ENCODE measurements at regions not wholly inside any gene's neighbourhood (a gene's known extent, or its start where the extent isn't known, plus 50 kb on each side); places are given as distances from the start of the nearest gene placed in this dataset.

- DNase-seq (ENCODE audit: low spot score) (no peak), ATAC-seq (no peak)
- TF ChIP-seq STAT1 (IDR thresholded peaks at IDR 0.05; ENCODE audit: unreplicated experiment) = no peak
- TF ChIP-seq POLR2AphosphoS5 (IDR thresholded peaks at IDR 0.05; ENCODE audit: low read depth) = no peak
- no peak for TF ChIP-seq CREB1 (CRISPR knock-in tag; IDR thresholded peaks at IDR 0.05; ENCODE audit: low read depth)
- Mint-ChIP-seq H3K27ac (no peak overlapping the region), H3K4me3 (no peak overlapping the region), H3K27me3 (ENCODE audit: insufficient read depth, low read depth, poor library complexity) (no peaks in the 10 kb centered on the region), H3K36me3 (ENCODE audit: low read depth) (no peaks in the 10 kb centered on the region), H3K9me3 (no peaks in the 10 kb centered on the region), H3K4me1 (peaks cover 26% of the 10 kb centered on the region)
- no peaks in the 10 kb centered on the region for H3F3A ChIP-seq (replicated peaks; ENCODE audit: low read depth)
- no peaks in the 10 kb centered on the region for H3K27me3 ChIP-seq (ENCODE audit: insufficient read depth)
- H3K36me3 ChIP-seq (ENCODE audit: insufficient read depth) = no peaks in the 10 kb centered on the region
- 0 out of 2 replicates have a peak overlapping the region, but pooled peaks have one; percentile 49 for H2AFZ ChIP-seq
- H3K9me2 ChIP-seq (ENCODE audit: insufficient read depth) = peaks cover 7% of the 10 kb centered on the region; the same call in 1 of the 2 replicates
- no peak overlapping the region for H3K4me2 ChIP-seq
- H3K79me2 ChIP-seq (replicated peaks; ENCODE audit: insufficient read depth) = no peaks in the 10 kb centered on the region
- H3K27ac ChIP-seq (ENCODE audit: low read depth) = no peak overlapping the region
- no peak overlapping the region for H3K4me3 ChIP-seq
- H3K4me1 ChIP-seq (ENCODE audit: insufficient read depth) = peaks cover 22% of the 10 kb centered on the region; the same call in 1 of the 2 replicates
- H4K20me1 ChIP-seq (replicated peaks; ENCODE audit: insufficient read depth) = no peaks in the 10 kb centered on the region
Observed at GRCh38 chr3:89043406-89043932, 64.0 kb upstream of the EPHA3 start.

DNA sequence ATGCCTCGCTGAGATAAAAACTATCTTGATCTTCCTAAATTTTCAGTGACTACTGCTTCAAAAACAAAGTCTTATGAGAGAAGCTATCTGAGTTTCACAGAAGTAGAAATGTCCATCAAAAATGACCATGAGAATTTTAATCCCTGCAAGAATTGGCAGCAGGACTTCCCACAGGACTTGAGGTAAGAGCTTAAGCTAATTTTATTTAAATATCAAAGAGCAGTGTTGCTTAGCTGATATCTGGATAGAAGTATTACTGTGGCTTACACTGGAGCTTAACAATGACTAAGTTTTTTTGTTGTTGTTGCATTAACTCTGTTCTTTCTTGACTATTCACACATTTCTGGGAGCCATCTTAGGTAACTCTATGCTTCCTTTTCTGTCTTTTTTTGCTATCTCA lies 60.8 kb upstream of the EPHA3 start:
- H3K9me2 ChIP-seq (ENCODE audit: insufficient read depth) = peaks cover 7% of the 10 kb centered on the region; the same call in 1 of the 2 replicates
- DNase-seq (ENCODE audit: low spot score) (no peak), ATAC-seq (no peak)
- TF ChIP-seq EZH2 (IDR thresholded peaks at IDR 0.05; ENCODE audit: low read depth, unreplicated experiment) (no peak), CREB1 (CRISPR knock-in tag; IDR thresholded peaks at IDR 0.05; ENCODE audit: low read depth) (no peak), STAT1 (IDR thresholded peaks at IDR 0.05; ENCODE audit: unreplicated experiment) (no peak), NANOG (IDR thresholded peaks at IDR 0.05; ENCODE audit: borderline replicate concordance) (no peak)
- TF ChIP-seq, protein P1, sequence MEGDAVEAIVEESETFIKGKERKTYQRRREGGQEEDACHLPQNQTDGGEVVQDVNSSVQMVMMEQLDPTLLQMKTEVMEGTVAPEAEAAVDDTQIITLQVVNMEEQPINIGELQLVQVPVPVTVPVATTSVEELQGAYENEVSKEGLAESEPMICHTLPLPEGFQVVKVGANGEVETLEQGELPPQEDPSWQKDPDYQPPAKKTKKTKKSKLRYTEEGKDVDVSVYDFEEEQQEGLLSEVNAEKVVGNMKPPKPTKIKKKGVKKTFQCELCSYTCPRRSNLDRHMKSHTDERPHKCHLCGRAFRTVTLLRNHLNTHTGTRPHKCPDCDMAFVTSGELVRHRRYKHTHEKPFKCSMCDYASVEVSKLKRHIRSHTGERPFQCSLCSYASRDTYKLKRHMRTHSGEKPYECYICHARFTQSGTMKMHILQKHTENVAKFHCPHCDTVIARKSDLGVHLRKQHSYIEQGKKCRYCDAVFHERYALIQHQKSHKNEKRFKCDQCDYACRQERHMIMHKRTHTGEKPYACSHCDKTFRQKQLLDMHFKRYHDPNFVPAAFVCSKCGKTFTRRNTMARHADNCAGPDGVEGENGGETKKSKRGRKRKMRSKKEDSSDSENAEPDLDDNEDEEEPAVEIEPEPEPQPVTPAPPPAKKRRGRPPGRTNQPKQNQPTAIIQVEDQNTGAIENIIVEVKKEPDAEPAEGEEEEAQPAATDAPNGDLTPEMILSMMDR (conservative IDR thresholded peaks at IDR 0.05; ENCODE audit: low read depth in 2 of 2) = no peak
- H3K4me2 ChIP-seq = no peak overlapping the region
- no peaks in the 10 kb centered on the region for H3K36me3 Mint-ChIP-seq (ENCODE audit: low read depth)
- peak overlapping the region; percentile 74 for H3K27ac Mint-ChIP-seq
- H3F3A ChIP-seq (replicated peaks; ENCODE audit: low read depth) = no peaks in the 10 kb centered on the region
- H3K4me1 Mint-ChIP-seq = peaks cover 33% of the 10 kb centered on the region
- H2AFZ ChIP-seq = peak overlapping the region; percentile 90
- H3K27me3 Mint-ChIP-seq (ENCODE audit: insufficient read depth, low read depth, poor library complexity) = no peaks in the 10 kb centered on the region
- peaks cover 22% of the 10 kb centered on the region; the same call in 1 of the 2 replicates for H3K4me1 ChIP-seq (ENCODE audit: insufficient read depth)
- no peak overlapping the region for H3K4me3 ChIP-seq
- no peaks in the 10 kb centered on the region for H3K36me3 ChIP-seq (ENCODE audit: insufficient read depth)
- no peaks in the 10 kb centered on the region for H3K9me3 Mint-ChIP-seq
- no peak overlapping the region for H3K27ac ChIP-seq (ENCODE audit: low read depth)
- no peaks in the 10 kb centered on the region for H3K27me3 ChIP-seq (ENCODE audit: insufficient read depth)
- H3K4me3 Mint-ChIP-seq = no peak overlapping the region
- no peaks in the 10 kb centered on the region for H4K20me1 ChIP-seq (replicated peaks; ENCODE audit: insufficient read depth)
- H3K79me2 ChIP-seq (replicated peaks; ENCODE audit: insufficient read depth) = no peaks in the 10 kb centered on the region

GRCh38 chr3:89049119-89049518 lies 58.3 kb upstream of the EPHA3 start:
- Mint-ChIP-seq H3K9me3 (no peaks in the 10 kb centered on the region), H3K27ac (no peak overlapping the region), H3K36me3 (ENCODE audit: low read depth) (no peaks in the 10 kb centered on the region), H3K4me3 (no peak overlapping the region), H3K27me3 (ENCODE audit: insufficient read depth, low read depth, poor library complexity) (no peaks in the 10 kb centered on the region), H3K4me1 (peaks cover 33% of the 10 kb centered on the region)
- Histone ChIP-seq H4K20me1 (replicated peaks; ENCODE audit: insufficient read depth) (no peaks in the 10 kb centered on the region), H3K4me3 (no peak overlapping the region), H3K4me1 (ENCODE audit: insufficient read depth) (peaks cover 22% of the 10 kb centered on the region; the same call in 1 of the 2 replicates), H3K27ac (ENCODE audit: low read depth) (no peak overlapping the region), H3K36me3 (ENCODE audit: insufficient read depth) (no peaks in the 10 kb centered on the region), H3K4me2 (no peak overlapping the region), H3F3A (replicated peaks; ENCODE audit: low read depth) (no peaks in the 10 kb centered on the region), H3K27me3 (ENCODE audit: insufficient read depth) (no peaks in the 10 kb centered on the region), H3K79me2 (replicated peaks; ENCODE audit: insufficient read depth) (no peaks in the 10 kb centered on the region), H2AFZ (peak overlapping the region; percentile 57; the same call in 1 of the 2 replicates), H3K9me2 (ENCODE audit: insufficient read depth) (peaks cover 16% of the 10 kb centered on the region)
- ATAC-seq (peak; percentile 97), DNase-seq (ENCODE audit: low spot score) (peak; percentile 83)
- TF ChIP-seq EZH2phosphoT487 (IDR thresholded peaks at IDR 0.05; ENCODE audit: unreplicated experiment) (no peak), STAT1 (IDR thresholded peaks at IDR 0.05; ENCODE audit: unreplicated experiment) (no peak)
- TF ChIP-seq, protein P1 (conservative IDR thresholded peaks at IDR 0.05; ENCODE audit: low read depth in 2 of 2) = peak; percentile 70 to 71

Measured in GM23338 (cell line).